IMR-90 (cell line): ENCODE measurements at regions not wholly inside any gene's neighbourhood (a gene's known extent, or its start where the extent isn't known, plus 50 kb on each side); places are given as distances from the start of the nearest gene placed in this dataset.

Experiments
- BHLHE40 ChIP-seq: fragments of 150-350 bp; IDR thresholded peaks from 2 replicates; pipeline ENCODE4 v1.6.1; 2016; ENCODE audit warnings: mild to moderate bottlenecking, low read depth, low read length
- CHD1 ChIP-seq: IDR thresholded peaks from 2 replicates; pipeline ENCODE4 v1.6.1; 2012; ENCODE audit warnings: low read depth, low read length, improper control_type of control experiment
- CTCF ChIP-seq: conservative IDR thresholded peaks from 2 replicates; pipeline ENCODE4 v1.5.1; 2012; ENCODE audit warnings: mild to moderate bottlenecking, low read depth, low read length, improper control_type of control experiment
- ELK1 ChIP-seq: fragments of 150-350 bp; IDR thresholded peaks from 2 replicates; pipeline ENCODE4 v1.6.1; 2016; ENCODE audit warnings: low read depth, mild to moderate bottlenecking, low read length, moderate library complexity, borderline replicate concordance
- MAZ ChIP-seq: IDR thresholded peaks from 2 replicates; pipeline ENCODE4 v1.6.1; 2012; ENCODE audit warnings: low read depth, mild to moderate bottlenecking, low read length, improper control_type of control experiment, moderate library complexity, borderline replicate concordance
- POLR2A ChIP-seq: IDR thresholded peaks from 2 replicates; pipeline ENCODE4 v1.6.1; 2012; ENCODE audit warnings: mild to moderate bottlenecking, low read depth, low read length
- RAD21 ChIP-seq: IDR thresholded peaks from 2 replicates; pipeline ENCODE4 v1.6.1; 2012; ENCODE audit warnings: low read length, improper control_type of control experiment
- RCOR1 ChIP-seq: IDR thresholded peaks from 2 replicates; pipeline ENCODE4 v1.6.1; 2012; ENCODE audit warnings: mild to moderate bottlenecking, low read length, improper control_type of control experiment; ENCODE audit not compliant: insufficient replicate concordance
- RFX5 ChIP-seq: IDR thresholded peaks from 2 replicates; pipeline ENCODE4 v1.8.0; 2012; ENCODE audit warnings: low read depth, mild to moderate bottlenecking, low read length, moderate library complexity
- USF2 ChIP-seq: fragments of 150-350 bp; IDR thresholded peaks from 2 replicates; pipeline ENCODE4 v1.6.1; 2017; ENCODE audit warnings: mild to moderate bottlenecking, antibody characterized with exemption, low read length, low read depth

GRCh38 chr6:99741092-99741491 lies 134.5 kb downstream of the PRDM13 start:
- no peak for TF ChIP-seq CTCF
- TF ChIP-seq RCOR1, result no peak
- no peak for TF ChIP-seq BHLHE40
- no peak for TF ChIP-seq POLR2A
- TF ChIP-seq USF2, result no peak
- TF ChIP-seq ELK1, result no peak
- no peak for TF ChIP-seq MAZ
- no peak for TF ChIP-seq RFX5
- no peak for TF ChIP-seq RAD21
- no peak for TF ChIP-seq CHD1
